Inflammatory macrophage treated with lipopolysaccharide for 1 hour (primary cell): ENCODE measurements at regions not wholly inside any gene's neighbourhood (a gene's known extent, or its start where the extent isn't known, plus 50 kb on each side); places are given as distances from the start of the nearest gene placed in this dataset.

Experiments used
- DNase-seq, 2 donors: peaks; one replicate each; pipeline ENCODE4 v3.0.0-alpha.2; 2020 to 2022

GRCh38 chr2:142218471-142218870 is 87.7 kb upstream of the LRP1B start:
- DNase-seq, result no peak

- DNase-seq, result no peak
These were observed 87.0 kb upstream of the LRP1B start for GRCh38 chr2:142217804-142218203.

GRCh38 chr2:142200062-142200461 is 69.2 kb upstream of the LRP1B start:
- DNase-seq, result no peak

- no peak for DNase-seq
These were observed 68.3 kb upstream of the LRP1B start for GRCh38 chr2:142199073-142199472.

GRCh38 chr2:142190805-142191204 is 60.0 kb upstream of the LRP1B start:
- no peak for DNase-seq

- DNase-seq, result no peak
These were observed 58.7 kb upstream of the LRP1B start for GRCh38 chr2:142189501-142189900.

GRCh38 chr2:142188562-142188961 is 57.7 kb upstream of the LRP1B start:
- no peak for DNase-seq

- no peak for DNase-seq
These were observed 50.2 kb upstream of the LRP1B start for GRCh38 chr2:142180820-142181533.
